Mucosa of descending colon (tissue), 3 donors: ENCODE measurements at regions not wholly inside any gene's neighbourhood (a gene's known extent, or its start where the extent isn't known, plus 50 kb on each side); places are given as distances from the start of the nearest gene placed in this dataset.
A peak's percentile ranks its signal among the peaks of the same experiment; 100 is the strongest.

ENCODE experiments used
- ATAC-seq: fragments of 200-7000 bp; cut with Tn5 transposase; one replicate; pipeline ENCODE4 v1.9.1; 2020; ENCODE audit warnings: mild to moderate bottlenecking, moderate library complexity
- DNase-seq, 3 donors: peaks; one replicate each; pipeline ENCODE4 v3.0.0-alpha.2; 2020
- H3K36me3 ChIP-seq: fragments of 200-600 bp; one replicate; pipeline ENCODE4 v1.8.0; 2021; ENCODE audit warnings: low read depth, mild to moderate bottlenecking
- H3K4me1 ChIP-seq: fragments of 200-600 bp; one replicate; pipeline ENCODE4 v1.8.0; 2021; ENCODE audit warnings: low read depth, mild to moderate bottlenecking
- H3K4me3 ChIP-seq: fragments of 200-600 bp; one replicate; pipeline ENCODE4 v1.8.0; 2021; ENCODE audit warnings: mild to moderate bottlenecking
- H3K9me3 ChIP-seq: fragments of 200-600 bp; one replicate; pipeline ENCODE4 v1.8.0; 2021; ENCODE audit warnings: mild to moderate bottlenecking
- CTCF ChIP-seq: fragments of 200-600 bp; IDR thresholded peaks from one replicate; pipeline ENCODE4 v1.8.0; 2022; ENCODE audit warnings: antibody characterized with exemption, mild to moderate bottlenecking
- intact Hi-C, 2 donors: fragments of 100-400 bp; cut with DNase I in 1 of 2; cut with micrococcal nuclease in 1 of 2; formaldehyde crosslinking; loops; one replicate each; pipeline versions ENCODE4 v1.11.0 to v1.11.1; 2022; cut with DNase I, micrococcal nuclease
- donor health status: DM: no; HTN: no; CAD: no; lungs with moderate emphysema.
- donor health status: DM: no; HTN: no; CAD: no.
- donor health status: DM: no; HTN: yes; CAD: no.

GRCh38 chr3:13222131-13222530 is 148.9 kb upstream of the IQSEC1 start:
- intact Hi-C loops, result no loop called here
- Histone ChIP-seq H3K36me3 (no peaks in the 10 kb centered on the region), H3K9me3 (no peaks in the 10 kb centered on the region), H3K4me3 (no peak overlapping the region), H3K4me1 (no peaks in the 10 kb centered on the region)
- ATAC-seq (no peak), DNase-seq (no peak)
- no peak for TF ChIP-seq CTCF

GRCh38 chr3:13221491-13222061 is 148.3 kb upstream of the IQSEC1 start:
- intact Hi-C loops, result no loop called here
- DNase-seq (peak in 1 of 3 donors; percentile 22), ATAC-seq (no peak)
- H3K36me3 ChIP-seq, result no peaks in the 10 kb centered on the region
- no peaks in the 10 kb centered on the region for H3K4me1 ChIP-seq
- H3K4me3 ChIP-seq, result no peak overlapping the region
- no peaks in the 10 kb centered on the region for H3K9me3 ChIP-seq
- no peak for TF ChIP-seq CTCF

- Histone ChIP-seq H3K9me3 (no peaks in the 10 kb centered on the region), H3K36me3 (no peaks in the 10 kb centered on the region), H3K4me3 (no peak overlapping the region), H3K4me1 (no peaks in the 10 kb centered on the region)
- intact Hi-C loops, result no loop called here
- DNase-seq, result no peak
- no peak for TF ChIP-seq CTCF
- no peak for ATAC-seq
These were observed 147.8 kb upstream of the IQSEC1 start for GRCh38 chr3:13220991-13221390.

- Histone ChIP-seq H3K4me1 (no peaks in the 10 kb centered on the region), H3K4me3 (no peak overlapping the region), H3K9me3 (no peaks in the 10 kb centered on the region), H3K36me3 (no peaks in the 10 kb centered on the region)
- intact Hi-C loops, result no loop called here
- no peak for DNase-seq
- ATAC-seq, result no peak
- TF ChIP-seq CTCF, result no peak
These were observed 146.7 kb upstream of the IQSEC1 start for GRCh38 chr3:13219902-13220296.

- no peaks in the 10 kb centered on the region for H3K4me1 ChIP-seq
- no peak for TF ChIP-seq CTCF
- no peak for ATAC-seq
- no peak overlapping the region for H3K4me3 ChIP-seq
- intact Hi-C loops, result no loop called here
- H3K36me3 ChIP-seq, result no peaks in the 10 kb centered on the region
- peak in 1 of 3 donors; percentile 33 for DNase-seq
- no peaks in the 10 kb centered on the region for H3K9me3 ChIP-seq
These were observed 146.1 kb upstream of the IQSEC1 start for GRCh38 chr3:13219077-13219901.
